Neuronal stem cell (in vitro differentiated cells): ENCODE measurements at regions not wholly inside any gene's neighbourhood (a gene's known extent, or its start where the extent isn't known, plus 50 kb on each side); places are given as distances from the start of the nearest gene placed in this dataset.
"Not testable (repeated sequence)": the region's sequence is repeated elsewhere in the genome, so short reads cannot be mapped to it uniquely, and the experiment has no call there.

Experiments used
- DNase-seq: peaks from one replicate; pipeline ENCODE4 v3.0.0-alpha.2; 2013; ENCODE audit warnings: low spot score
- H2AFZ ChIP-seq: one replicate; pipeline ENCODE4 v1.6.1; 2013; ENCODE audit warnings: mild to moderate bottlenecking, low read length, inconsistent platforms
- H2AK5ac ChIP-seq: 2 replicates; pipeline ENCODE4 v1.6.1; 2013; ENCODE audit warnings: low read depth, mild to moderate bottlenecking, inconsistent platforms, low read length, moderate library complexity, mixed read lengths
- H2BK120ac ChIP-seq: 2 replicates; pipeline ENCODE4 v1.6.1; 2013; ENCODE audit warnings: low read depth, mild to moderate bottlenecking, inconsistent platforms, low read length, moderate library complexity, mixed read lengths
- H2BK12ac ChIP-seq: one replicate; pipeline ENCODE4 v1.6.1; 2013; ENCODE audit warnings: low read length, inconsistent platforms
- H2BK15ac ChIP-seq: 2 replicates; pipeline ENCODE4 v1.6.1; 2013; ENCODE audit warnings: mild to moderate bottlenecking, low read length, inconsistent platforms, mixed read lengths
- H2BK5ac ChIP-seq: one replicate; pipeline ENCODE4 v1.6.1; 2013; ENCODE audit warnings: inconsistent platforms, mild to moderate bottlenecking, low read length, moderate library complexity
- H3K14ac ChIP-seq: one replicate; pipeline ENCODE4 v1.6.1; 2013; ENCODE audit warnings: low read length, inconsistent platforms
- H3K18ac ChIP-seq: 2 replicates; pipeline ENCODE4 v1.6.1; 2013; ENCODE audit warnings: low read length, inconsistent platforms
- H3K23ac ChIP-seq: 2 replicates; pipeline ENCODE4 v1.6.1; 2013; ENCODE audit warnings: low read depth, mild to moderate bottlenecking, mixed read lengths, low read length, inconsistent platforms; ENCODE audit not compliant: poor library complexity
- H3K27ac ChIP-seq: replicated peaks from 3 replicates; pipeline ENCODE4 v1.5.1; 2013; ENCODE audit warnings: low read length, inconsistent platforms
- H3K27me3 ChIP-seq, 3 experiments: 2 replicates each; pipeline ENCODE4 v1.6.1; 2013; ENCODE audit warnings: low read length in 3 of 3, mild to moderate bottlenecking in 2 of 3, inconsistent platforms in 1 of 3, low read depth in 1 of 3, mixed read lengths in 1 of 3, moderate library complexity in 1 of 3; ENCODE audit not compliant: control insufficient read depth in 3 of 3, insufficient read depth in 3 of 3
- H3K36me3 ChIP-seq, 2 donors: replicated peaks in 1 of 2; 2 replicates each; pipeline ENCODE4 v1.6.1; 2013; ENCODE audit warnings: low read length in 2 of 2; ENCODE audit not compliant: control insufficient read depth in 2 of 2, insufficient read depth in 2 of 2
- H3K4ac ChIP-seq: 2 replicates; pipeline ENCODE4 v1.6.1; 2013; ENCODE audit warnings: inconsistent platforms, mild to moderate bottlenecking, low read length, moderate library complexity
- H3K4me1 ChIP-seq, 2 donors: 1 replicate in 1 of 2; 2 replicates in 1 of 2; pipeline ENCODE4 v1.6.1; 2013; ENCODE audit warnings: low read length in 2 of 2, low read depth in 1 of 2; ENCODE audit not compliant: control insufficient read depth in 2 of 2, insufficient read depth in 1 of 2
- H3K4me2 ChIP-seq: one replicate; pipeline ENCODE4 v1.6.1; 2013; ENCODE audit warnings: mild to moderate bottlenecking, low read length, inconsistent platforms; ENCODE audit not compliant: insufficient read depth, poor library complexity, severe bottlenecking
- H3K4me3 ChIP-seq, 2 donors: 2 replicates each; pipeline ENCODE4 v1.5.1; 2013; ENCODE audit warnings: low read length in 2 of 2, mild to moderate bottlenecking in 2 of 2, inconsistent platforms in 1 of 2, moderate library complexity in 1 of 2
- H3K79me1 ChIP-seq: one replicate; pipeline ENCODE4 v1.6.1; 2013; ENCODE audit warnings: low read depth, mild to moderate bottlenecking, inconsistent platforms, low read length, moderate library complexity
- H3K9ac ChIP-seq: one replicate; pipeline ENCODE4 v1.6.1; 2013; ENCODE audit warnings: mild to moderate bottlenecking, low read depth, low read length, inconsistent platforms; ENCODE audit not compliant: poor library complexity
- H3K9me3 ChIP-seq, 2 donors: replicated peaks in 1 of 2; 2 replicates each; pipeline versions ENCODE3 to v1.6.1; 2013; ENCODE audit warnings: low read length in 2 of 2, mild to moderate bottlenecking in 2 of 2, inconsistent platforms in 1 of 2, low read depth in 1 of 2, mixed read lengths in 1 of 2, moderate library complexity in 1 of 2; ENCODE audit not compliant: control insufficient read depth in 2 of 2, insufficient read depth in 1 of 2
- H4K8ac ChIP-seq: one replicate; pipeline ENCODE4 v1.6.1; 2013; ENCODE audit warnings: low read depth, mild to moderate bottlenecking, inconsistent platforms, low read length, moderate library complexity
- H4K91ac ChIP-seq: one replicate; pipeline ENCODE4 v1.6.1; 2013; ENCODE audit warnings: low read length, low read depth, mild to moderate bottlenecking, inconsistent platforms; ENCODE audit not compliant: poor library complexity
- WGBS, 2 donors: extraction: QIAGEN DNeasy Blood & Tissue Kit; methylation state at CpG; one replicate each; pipeline ENCODE4 v1.1.7; 2013; ENCODE audit warnings: missing lambda C conversion rate in 2 of 2, mixed read lengths in 1 of 2; ENCODE audit not compliant: insufficient read length in 2 of 2, insufficient replicate concordance in 1 of 2; ENCODE audit errors: extremely low coverage in 2 of 2; 5-methylcytosine and 5-hydroxymethylcytosine counted together

- DNase-seq, H2BK120ac ChIP-seq, H3K18ac ChIP-seq, H3K9me3 ChIP-seq, H2AFZ ChIP-seq, H3K4me3 ChIP-seq, H3K27me3 ChIP-seq, H3K23ac ChIP-seq, H2BK5ac ChIP-seq, H3K14ac ChIP-seq, H4K91ac ChIP-seq, H3K4me2 ChIP-seq, H3K4me1 ChIP-seq, H3K27ac ChIP-seq, H2BK15ac ChIP-seq, H3K36me3 ChIP-seq, H3K79me1 ChIP-seq, H4K8ac ChIP-seq, H3K4ac ChIP-seq, H2AK5ac ChIP-seq, H2BK12ac ChIP-seq, H3K9ac ChIP-seq: not testable (repeated sequence)
- no CpG with 5 or more reads among the region's 6 CpGs for WGBS, 2 donors
These were observed 236.2 kb downstream of the LMBRD1 start for GRCh38 chr6:69560597-69560996.

- Histone ChIP-seq H2BK12ac (no peak overlapping the region), H2BK120ac (no peak overlapping the region), H3K9ac (no peak overlapping the region), H2BK15ac (no peak overlapping the region), H3K14ac (no peak overlapping the region), H3K27ac (no peak overlapping the region), H3K4ac (no peak overlapping the region), H3K18ac (no peak overlapping the region), H3K4me1 (no peaks in the 10 kb centered on the region), H3K79me1 (no peaks in the 10 kb centered on the region), H3K9me3 (no peaks in the 10 kb centered on the region), H4K8ac (no peak overlapping the region), H3K23ac (no peak overlapping the region), H3K4me2 (no peak overlapping the region), H2BK5ac (no peak overlapping the region), H3K36me3 (no peaks in the 10 kb centered on the region), H3K4me3 (no peak overlapping the region), H2AK5ac (no peak overlapping the region), H2AFZ (no peak overlapping the region), H3K27me3 (no peaks in the 10 kb centered on the region), H4K91ac (no peak overlapping the region)
- DNase-seq: no peak
- WGBS, 2 donors: no CpG with 5 or more reads among the region's 2 CpGs
These were observed 241.6 kb downstream of the LMBRD1 start for GRCh38 chr6:69555088-69555638.

GRCh38 chr6:69542494-69542893 is 254.3 kb downstream of the LMBRD1 start:
- H4K91ac ChIP-seq: no peak overlapping the region
- no peak overlapping the region for H3K18ac ChIP-seq
- no peaks in the 10 kb centered on the region for H3K36me3 ChIP-seq
- H3K9ac ChIP-seq: no peak overlapping the region
- H2BK12ac ChIP-seq: no peak overlapping the region
- no peak overlapping the region for H3K4ac ChIP-seq
- no peak for DNase-seq
- no peaks in the 10 kb centered on the region for H3K79me1 ChIP-seq
- H3K4me1 ChIP-seq: no peaks in the 10 kb centered on the region
- H2BK120ac ChIP-seq: no peak overlapping the region
- WGBS, 2 donors: no CpG with 5 or more reads among the region's 1 CpG
- H3K9me3 ChIP-seq: no peaks in the 10 kb centered on the region
- H3K4me3 ChIP-seq: no peak overlapping the region
- no peak overlapping the region for H4K8ac ChIP-seq
- H2AK5ac ChIP-seq: no peak overlapping the region
- H3K4me2 ChIP-seq: no peak overlapping the region
- no peaks in the 10 kb centered on the region for H3K27me3 ChIP-seq
- no peak overlapping the region for H2BK5ac ChIP-seq
- no peak overlapping the region for H3K27ac ChIP-seq
- H2BK15ac ChIP-seq: no peak overlapping the region
- no peak overlapping the region for H3K14ac ChIP-seq
- no peak overlapping the region for H3K23ac ChIP-seq
- no peak overlapping the region for H2AFZ ChIP-seq

- no peak overlapping the region for H3K18ac ChIP-seq
- H2BK12ac ChIP-seq: no peak overlapping the region
- H3K36me3 ChIP-seq: no peaks in the 10 kb centered on the region
- H2AFZ ChIP-seq: no peak overlapping the region
- no peaks in the 10 kb centered on the region for H3K79me1 ChIP-seq
- no peak overlapping the region for H4K8ac ChIP-seq
- no peak overlapping the region for H3K14ac ChIP-seq
- peaks cover 0 to under 1% of the 10 kb centered on the region in 2 donors for H3K9me3 ChIP-seq
- H2BK5ac ChIP-seq: no peak overlapping the region
- H2AK5ac ChIP-seq: no peak overlapping the region
- H3K4ac ChIP-seq: no peak overlapping the region
- no peak overlapping the region for H3K4me2 ChIP-seq
- H4K91ac ChIP-seq: no peak overlapping the region
- no peak overlapping the region for H3K9ac ChIP-seq
- H3K23ac ChIP-seq: no peak overlapping the region
- H3K27me3 ChIP-seq: no peaks in the 10 kb centered on the region
- no peak overlapping the region for H3K27ac ChIP-seq
- no peaks in the 10 kb centered on the region for H3K4me1 ChIP-seq
- H2BK120ac ChIP-seq: no peak overlapping the region
- no peak overlapping the region for H2BK15ac ChIP-seq
- no CpG with 5 or more reads among the region's 2 CpGs for WGBS, 2 donors
- no peak overlapping the region for H3K4me3 ChIP-seq
- no peak for DNase-seq
These were observed 268.8 kb downstream of the LMBRD1 start for GRCh38 chr6:69527921-69528476.
